Endothelial cell of umbilical vein (primary cell): ENCODE measurements at regions not wholly inside any gene's neighbourhood (a gene's known extent, or its start where the extent isn't known, plus 50 kb on each side); places are given as distances from the start of the nearest gene placed in this dataset.

ENCODE experiments used
- EZH2 ChIP-seq: IDR thresholded peaks from 2 replicates; pipeline ENCODE4 v1.6.1; 2012; ENCODE audit warnings: borderline replicate concordance, low read depth, mild to moderate bottlenecking, moderate library complexity, low read length, inconsistent platforms; ENCODE audit not compliant: severe bottlenecking
- FOS ChIP-seq: IDR thresholded peaks from 2 replicates; pipeline ENCODE4 v1.6.1; 2011; ENCODE audit warnings: mild to moderate bottlenecking, low read length, moderate library complexity, borderline replicate concordance; ENCODE audit not compliant: insufficient read depth
- GATA2 ChIP-seq: IDR thresholded peaks from 2 replicates; pipeline ENCODE4 v1.7.0; 2011; ENCODE audit warnings: low read depth, mild to moderate bottlenecking, moderate library complexity, mixed read lengths, low read length; ENCODE audit not compliant: insufficient read length, insufficient read depth
- JUN ChIP-seq: IDR thresholded peaks from 2 replicates; pipeline ENCODE4 v1.6.1; 2011; ENCODE audit warnings: borderline replicate concordance, low read depth; ENCODE audit not compliant: insufficient read length, insufficient read depth
- MYC ChIP-seq: IDR thresholded peaks from one replicate; pipeline ENCODE4 v1.6.1; 2011; ENCODE audit warnings: mild to moderate bottlenecking, low read depth, low read length
- POLR2A ChIP-seq: IDR thresholded peaks from 2 replicates; pipeline ENCODE4 v1.6.1; 2012; ENCODE audit warnings: low read depth, mild to moderate bottlenecking, control low read depth, low read length
- POLR2AphosphoS5 ChIP-seq: IDR thresholded peaks from 2 replicates; pipeline ENCODE4 v1.6.1; 2012; ENCODE audit warnings: low read depth, mild to moderate bottlenecking, control low read depth, low read length, moderate library complexity; ENCODE audit not compliant: insufficient read depth
- TF ChIP-seq, protein P1 (sequence below): IDR thresholded peaks from 2 replicates; pipeline ENCODE4 v1.6.1; 2011; ENCODE audit not compliant: insufficient read depth, insufficient read length
- TF ChIP-seq, protein P2 (sequence below), 2 donors: IDR thresholded peaks; 1 replicate in 1 of 2; 2 replicates in 1 of 2; pipeline ENCODE4 v1.5.1; 2011; ENCODE audit warnings: low read length in 2 of 2, mild to moderate bottlenecking in 2 of 2, moderate library complexity in 2 of 2, control low read depth in 1 of 2, inconsistent platforms in 1 of 2, low read depth in 1 of 2; ENCODE audit not compliant: insufficient read depth in 1 of 2; ENCODE audit errors: extremely low read depth in 1 of 2

DNA sequence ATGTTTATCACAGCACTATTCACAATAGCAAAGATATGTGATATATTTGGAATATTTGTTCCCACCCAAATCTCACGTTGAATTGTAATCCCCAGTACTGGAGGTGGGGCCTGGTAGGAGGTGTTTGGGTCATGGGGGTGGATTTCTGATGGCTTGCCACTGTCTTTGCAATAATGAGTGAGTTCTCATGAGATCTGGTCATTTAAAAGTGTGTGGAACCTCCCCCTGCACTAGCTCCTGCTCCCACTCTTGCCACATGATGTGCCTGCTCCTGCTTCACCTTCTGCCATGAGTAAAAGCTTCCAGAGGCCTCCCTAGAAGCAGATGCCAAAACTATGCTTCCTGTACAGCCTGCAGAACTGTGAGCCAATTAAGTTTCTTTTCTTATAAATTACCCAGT, 72.2 kb upstream of the DYNC1I2 start:
- TF ChIP-seq POLR2AphosphoS5, result no peak
- TF ChIP-seq EZH2, result no peak
- TF ChIP-seq POLR2A, result no peak
- TF ChIP-seq, protein P1, sequence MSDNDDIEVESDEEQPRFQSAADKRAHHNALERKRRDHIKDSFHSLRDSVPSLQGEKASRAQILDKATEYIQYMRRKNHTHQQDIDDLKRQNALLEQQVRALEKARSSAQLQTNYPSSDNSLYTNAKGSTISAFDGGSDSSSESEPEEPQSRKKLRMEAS, result no peak
- TF ChIP-seq, protein P2, sequence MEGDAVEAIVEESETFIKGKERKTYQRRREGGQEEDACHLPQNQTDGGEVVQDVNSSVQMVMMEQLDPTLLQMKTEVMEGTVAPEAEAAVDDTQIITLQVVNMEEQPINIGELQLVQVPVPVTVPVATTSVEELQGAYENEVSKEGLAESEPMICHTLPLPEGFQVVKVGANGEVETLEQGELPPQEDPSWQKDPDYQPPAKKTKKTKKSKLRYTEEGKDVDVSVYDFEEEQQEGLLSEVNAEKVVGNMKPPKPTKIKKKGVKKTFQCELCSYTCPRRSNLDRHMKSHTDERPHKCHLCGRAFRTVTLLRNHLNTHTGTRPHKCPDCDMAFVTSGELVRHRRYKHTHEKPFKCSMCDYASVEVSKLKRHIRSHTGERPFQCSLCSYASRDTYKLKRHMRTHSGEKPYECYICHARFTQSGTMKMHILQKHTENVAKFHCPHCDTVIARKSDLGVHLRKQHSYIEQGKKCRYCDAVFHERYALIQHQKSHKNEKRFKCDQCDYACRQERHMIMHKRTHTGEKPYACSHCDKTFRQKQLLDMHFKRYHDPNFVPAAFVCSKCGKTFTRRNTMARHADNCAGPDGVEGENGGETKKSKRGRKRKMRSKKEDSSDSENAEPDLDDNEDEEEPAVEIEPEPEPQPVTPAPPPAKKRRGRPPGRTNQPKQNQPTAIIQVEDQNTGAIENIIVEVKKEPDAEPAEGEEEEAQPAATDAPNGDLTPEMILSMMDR (IDR thresholded peaks at IDR 0.05; ENCODE audit: extremely low read depth in 1 of 2, insufficient read depth in 1 of 2, low read depth in 1 of 2, low read length in 2 of 2), result no peak
- no peak for TF ChIP-seq MYC
- TF ChIP-seq JUN, result no peak
- TF ChIP-seq GATA2, result no peak
- TF ChIP-seq FOS, result no peak
